ENCODE measurements at regions not wholly inside any gene's neighbourhood (a gene's known extent, or its start where the extent isn't known, plus 50 kb on each side); places are given as distances from the start of the nearest gene placed in this dataset.

- no peak for TF ChIP-seq IKZF2 (IDR thresholded peaks at IDR 0.05)
- no peak for TF ChIP-seq HDGF (IDR thresholded peaks at IDR 0.05)
- TF ChIP-seq NFXL1 (IDR thresholded peaks at IDR 0.05; ENCODE audit: borderline replicate concordance): no peak
- TF ChIP-seq NRF1 (conservative IDR thresholded peaks at IDR 0.05; ENCODE audit: low read depth, low read length): no peak
- TF ChIP-seq ZNF384 (IDR thresholded peaks at IDR 0.05; ENCODE audit: borderline replicate concordance, low read depth, low read length): no peak
- TF ChIP-seq CTCF (IDR thresholded peaks at IDR 0.05 in 2 of 3, conservative IDR thresholded peaks at IDR 0.05 in 1 of 3; ENCODE audit: control insufficient read depth in 2 of 3, extremely low read depth in 1 of 3, insufficient read depth in 1 of 3, low read depth in 3 of 3, low read length in 3 of 3): no peak
- TF ChIP-seq RUNX3 (IDR thresholded peaks at IDR 0.05; ENCODE audit: low read length): no peak
- no peak for TF ChIP-seq POLR2A (IDR thresholded peaks at IDR 0.05; ENCODE audit: low read depth, low read length)
- TF ChIP-seq BCLAF1 (IDR thresholded peaks at IDR 0.05): no peak
- no peak for TF ChIP-seq ZNF687 (IDR thresholded peaks at IDR 0.05)
- no peak for TF ChIP-seq IRF5 (IDR thresholded peaks at IDR 0.05; ENCODE audit: borderline replicate concordance)
- no peak for TF ChIP-seq JUND (IDR thresholded peaks at IDR 0.05; ENCODE audit: low read depth, low read length)
- no peak for TF ChIP-seq STAT3 (IDR thresholded peaks at IDR 0.05; ENCODE audit: low read depth, low read length)
- TF ChIP-seq GATAD2B (conservative IDR thresholded peaks at IDR 0.05; ENCODE audit: low read depth): no peak
- no peak for TF ChIP-seq ZNF622 (IDR thresholded peaks at IDR 0.05)
- no peak for TF ChIP-seq SMAD5 (IDR thresholded peaks at IDR 0.05; ENCODE audit: low read depth)
- H4K20me1 ChIP-seq (ENCODE audit: control insufficient read depth, insufficient read depth): no peaks in the 10 kb centered on the region
- WGBS (ENCODE audit: insufficient coverage, insufficient replicate concordance, low lambda C conversion rate, missing lambda C conversion rate): 0% methylated on average over 1 of the region's 1 CpG
- no peaks in the 10 kb centered on the region for H3K27me3 ChIP-seq (replicated peaks in 1 of 2; ENCODE audit: control insufficient read depth in 2 of 2, insufficient read depth in 2 of 2, low read length in 1 of 2)
- ChIA-PET RAD21 (ENCODE audit: unreplicated experiment) (no interaction called here), POLR2A (no interaction called here), SMC1A (ENCODE audit: uncharacterized antibody, unreplicated experiment) (no interaction called here), CTCF (no interaction called here)
- no peak for ATAC-seq
- FAIRE-seq: no peak
- H3K9me3 ChIP-seq (replicated peaks; ENCODE audit: control insufficient read depth, insufficient read depth, low read length): no peaks in the 10 kb centered on the region
- in situ Hi-C loops (cut with MboI) (no loop called here), intact Hi-C loops (cut with micrococcal nuclease; ENCODE audit: unreplicated experiment) (no loop called here)
- no peak overlapping the region for H3K4me3 ChIP-seq
- no peak overlapping the region for H3K4me2 ChIP-seq (ENCODE audit: control insufficient read depth, insufficient read depth)
- H3K27ac ChIP-seq (ENCODE audit: control insufficient read depth, insufficient read depth): no peak overlapping the region
- no peaks in the 10 kb centered on the region for H3K4me1 ChIP-seq (ENCODE audit: control insufficient read depth, insufficient read depth, low read length)
- no TSS peak for BruUV-seq (replicated peaks)
- no peak overlapping the region for H3K9ac ChIP-seq (ENCODE audit: control insufficient read depth, insufficient read depth, low read length)
- no peaks in the 10 kb centered on the region for H3K36me3 ChIP-seq (ENCODE audit: control insufficient read depth in 2 of 2, insufficient read depth in 2 of 2, low read length in 1 of 2)
- H2AFZ ChIP-seq (ENCODE audit: control insufficient read depth, low read depth, low read length): no peak overlapping the region
- DNase-seq (ENCODE audit: low read depth, low spot score): no peak
- H3K79me2 ChIP-seq (ENCODE audit: control insufficient read depth, insufficient read depth, low read length): no peaks in the 10 kb centered on the region
Observed at GRCh38 chr3:76699846-76700245, 340.1 kb upstream of the ROBO2 start.
